HG02885 (cell line): ENCODE measurements at regions not wholly inside any gene's neighbourhood (a gene's known extent, or its start where the extent isn't known, plus 50 kb on each side); places are given as distances from the start of the nearest gene placed in this dataset.
A peak's percentile ranks its signal among the peaks of the same experiment; 100 is the strongest.

Source experiments
- ATAC-seq: cut with Tn5 transposase; IDR thresholded peaks from one replicate; pipeline ENCODE4 v1.9.1; 2021; ENCODE audit warnings: mild to moderate bottlenecking; ENCODE audit not compliant: unreplicated experiment, poor library complexity

GRCh38 chr2:198731842-198732399, 725.8 kb downstream of the SATB2 start:
- ATAC-seq: no peak

GRCh38 chr2:198720266-198720665, 737.5 kb downstream of the SATB2 start:
- no peak for ATAC-seq

- ATAC-seq: no peak
These were observed 740.3 kb downstream of the SATB2 start for GRCh38 chr2:198717451-198717850.

GRCh38 chr2:198715302-198715835, 742.4 kb downstream of the SATB2 start:
- no peak for ATAC-seq

GRCh38 chr2:198712485-198712884, 745.3 kb downstream of the SATB2 start:
- no peak for ATAC-seq

- ATAC-seq: no peak
These were observed 746.3 kb downstream of the SATB2 start for GRCh38 chr2:198711484-198711883.

GRCh38 chr2:198710562-198710961, 747.2 kb downstream of the SATB2 start:
- no peak for ATAC-seq

GRCh38 chr2:198706476-198707082, 751.2 kb downstream of the SATB2 start:
- ATAC-seq: no peak

GRCh38 chr2:198703281-198703680, 754.5 kb downstream of the SATB2 start:
- ATAC-seq: no peak

GRCh38 chr2:198702796-198703195, 754.9 kb downstream of the SATB2 start:
- ATAC-seq: peak; percentile 44

GRCh38 chr2:198701481-198701880, 756.3 kb downstream of the SATB2 start:
- ATAC-seq: no peak

GRCh38 chr2:198700319-198700718, 757.4 kb downstream of the SATB2 start:
- ATAC-seq: peak; percentile 59

GRCh38 chr2:198698230-198698629, 759.5 kb downstream of the SATB2 start:
- ATAC-seq: peak; percentile 45

GRCh38 chr2:198697794-198698193, 759.9 kb downstream of the SATB2 start:
- ATAC-seq: no peak

GRCh38 chr2:198697218-198697617, 760.5 kb downstream of the SATB2 start:
- ATAC-seq: no peak

GRCh38 chr2:198695879-198696278, 761.9 kb downstream of the SATB2 start:
- no peak for ATAC-seq

- no peak for ATAC-seq
These were observed 764.7 kb downstream of the SATB2 start for GRCh38 chr2:198692907-198693510.

- ATAC-seq: no peak
These were observed 766.5 kb downstream of the SATB2 start for GRCh38 chr2:198691236-198691635.

- ATAC-seq: no peak
These were observed 793.4 kb downstream of the SATB2 start for GRCh38 chr2:198664321-198664720.

GRCh38 chr2:198662905-198663304, 794.8 kb downstream of the SATB2 start:
- ATAC-seq: no peak

- no peak for ATAC-seq
These were observed 797.2 kb downstream of the SATB2 start for GRCh38 chr2:198660501-198660900.
